HG03060 (cell line): ENCODE measurements at regions not wholly inside any gene's neighbourhood (a gene's known extent, or its start where the extent isn't known, plus 50 kb on each side); places are given as distances from the start of the nearest gene placed in this dataset.
"Not testable (repeated sequence)": the region's sequence is repeated elsewhere in the genome, so short reads cannot be mapped to it uniquely, and the experiment has no call there.

ENCODE experiments used
- ATAC-seq: cut with Tn5 transposase; IDR thresholded peaks from one replicate; pipeline ENCODE4 v1.9.1; 2021; ENCODE audit warnings: low read depth, moderate number of reproducible peaks; ENCODE audit not compliant: unreplicated experiment

- no peak for ATAC-seq
These were observed 398.0 kb downstream of the CPS1 start for GRCh38 chr2:210954386-210954907.

DNA sequence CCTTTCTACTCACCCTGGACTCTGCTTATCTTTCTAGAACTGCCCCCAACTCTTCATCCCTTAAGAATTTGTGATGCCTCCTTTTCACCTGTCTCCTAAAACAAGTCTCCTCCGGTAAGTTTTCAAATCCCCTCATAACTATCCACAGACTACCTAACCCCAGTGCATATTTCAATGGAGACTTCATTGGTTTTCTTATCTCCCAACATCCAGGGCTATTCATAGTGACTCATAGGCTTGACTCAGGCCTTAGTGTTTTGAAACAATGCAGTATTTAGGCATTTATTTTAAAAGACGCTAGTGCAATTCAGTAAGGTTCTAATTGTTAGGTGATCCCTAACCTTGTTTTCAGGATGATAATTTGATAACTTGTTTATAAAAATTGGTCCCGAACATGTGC, 399.2 kb downstream of the CPS1 start:
- ATAC-seq, result no peak

DNA sequence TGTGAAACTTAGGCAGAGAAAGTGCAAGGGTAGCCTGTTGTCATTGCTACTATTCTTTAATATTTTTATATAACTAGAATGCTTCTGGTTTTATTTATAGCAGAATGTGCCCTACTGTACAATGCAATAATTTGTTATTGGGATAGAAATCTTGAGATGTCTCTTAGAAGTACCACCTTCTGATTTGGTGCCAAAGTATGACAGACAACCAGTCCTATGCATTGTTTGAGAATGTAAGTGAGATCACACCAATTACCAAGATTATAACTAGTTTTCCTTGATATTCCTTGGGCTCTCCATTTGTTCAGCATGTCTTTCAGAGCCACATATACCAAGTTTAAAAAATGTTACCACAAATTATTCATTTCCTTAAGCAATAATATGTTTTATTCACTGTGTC, 399.7 kb downstream of the CPS1 start:
- ATAC-seq, result no peak

- no peak for ATAC-seq
These were observed 404.9 kb downstream of the CPS1 start for GRCh38 chr2:210961249-210961648.

DNA sequence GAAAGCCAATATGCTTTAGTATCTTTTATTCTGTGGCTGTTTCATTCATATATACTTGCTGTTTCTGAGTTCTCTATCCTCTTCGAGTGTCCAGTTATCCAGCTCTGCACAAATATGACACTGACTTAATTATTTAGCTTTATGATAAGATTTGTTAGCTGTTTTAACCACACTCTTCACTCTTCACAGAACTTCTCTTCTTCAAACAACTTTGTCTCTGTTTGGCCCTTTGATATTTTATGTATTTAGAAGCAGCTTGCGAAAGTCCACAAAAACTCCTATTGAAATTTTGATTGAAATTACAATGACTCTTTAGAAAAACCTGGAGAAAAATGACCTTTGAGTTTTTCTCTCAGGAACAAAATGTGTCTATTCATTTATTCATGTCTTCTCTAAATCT, 407.0 kb downstream of the CPS1 start:
- no peak for ATAC-seq

DNA sequence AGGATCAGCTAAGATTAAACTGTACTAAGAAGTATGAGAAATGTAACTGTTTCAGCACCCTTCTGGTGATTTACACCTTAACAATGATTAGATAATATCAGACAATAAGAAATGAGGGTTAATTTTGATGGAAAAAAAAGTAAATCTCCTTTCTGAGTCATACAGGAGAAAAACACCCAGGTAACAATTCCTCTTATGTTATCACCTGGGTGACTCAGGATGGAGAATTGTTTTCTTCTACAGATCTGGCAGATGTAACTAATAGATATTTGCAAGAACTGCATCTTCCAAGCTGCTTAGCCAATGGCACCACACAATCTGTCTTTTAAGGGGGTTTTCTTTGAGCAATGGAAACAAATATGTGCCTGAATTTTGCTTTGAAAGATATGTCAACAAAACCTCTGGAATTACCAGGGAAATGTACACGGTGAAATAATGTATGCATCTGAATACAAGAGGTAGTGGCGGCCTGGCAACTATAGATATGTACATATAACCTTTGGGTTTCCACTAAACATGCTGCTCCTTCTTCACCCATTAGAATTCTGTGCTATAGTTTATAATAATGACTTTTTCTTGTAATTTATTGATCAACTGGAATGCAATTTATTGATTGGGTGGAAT, 407.9 kb downstream of the CPS1 start:
- ATAC-seq, result no peak

DNA sequence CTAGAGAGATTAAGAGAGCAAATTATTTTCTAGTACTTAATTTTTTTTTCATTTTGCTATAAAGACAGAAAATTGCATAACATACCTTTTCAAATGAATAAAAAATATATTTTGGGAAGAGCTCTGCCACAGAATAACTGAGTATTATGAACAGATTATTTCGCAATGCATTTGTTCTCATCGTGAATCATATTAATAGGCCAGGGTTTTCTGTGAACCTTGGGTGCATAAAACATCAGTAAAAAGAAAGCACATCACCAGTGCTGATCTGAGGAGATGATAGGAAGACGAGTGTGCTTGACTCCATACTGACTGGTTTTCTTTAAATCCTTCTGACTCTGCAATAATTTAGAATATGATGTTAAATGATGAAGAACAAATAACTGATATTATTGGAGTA, 409.1 kb downstream of the CPS1 start:
- ATAC-seq, result no peak

DNA sequence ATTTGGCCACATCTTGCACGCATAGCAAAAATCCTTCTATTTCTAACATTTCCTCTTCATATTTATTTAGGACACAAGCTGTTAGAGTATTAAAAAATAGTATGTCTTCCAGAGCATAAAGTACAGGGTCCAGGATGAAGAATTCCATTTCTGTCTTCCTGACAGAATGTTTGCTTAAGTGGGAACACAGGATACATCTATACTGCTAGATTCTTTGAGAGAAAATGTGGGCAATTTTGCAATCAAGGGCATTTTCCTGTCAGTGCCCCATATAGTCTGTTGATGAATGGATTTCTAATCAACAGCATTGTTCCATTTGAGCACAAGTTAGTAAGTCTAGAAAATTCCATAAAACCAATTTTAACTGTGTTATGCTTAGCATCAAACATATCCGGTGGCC, 409.9 kb downstream of the CPS1 start:
- no peak for ATAC-seq

GRCh38 chr2:210971431-210971830, 415.0 kb downstream of the CPS1 start:
- no peak for ATAC-seq

DNA sequence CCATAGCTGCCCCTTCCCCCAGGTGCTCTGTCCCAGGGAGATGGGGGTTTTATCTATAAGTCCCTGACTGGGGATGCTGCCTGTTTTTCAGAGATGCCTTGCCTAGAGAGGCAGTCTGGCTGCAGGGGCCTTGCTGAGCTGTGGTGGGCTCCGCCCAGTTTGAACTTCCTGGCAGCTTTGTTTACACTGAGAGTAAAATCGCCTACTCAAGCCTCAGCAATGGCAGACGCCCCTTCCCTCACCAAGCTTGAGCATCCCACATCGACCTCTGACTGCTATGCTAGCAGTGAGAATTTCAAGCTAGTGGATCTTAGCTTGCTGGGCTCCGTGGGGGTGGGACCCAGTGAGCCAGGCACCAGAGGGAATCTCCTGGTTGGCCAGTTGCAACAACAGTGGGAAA, 430.4 kb downstream of the CPS1 start:
- ATAC-seq, result not testable (repeated sequence)

DNA sequence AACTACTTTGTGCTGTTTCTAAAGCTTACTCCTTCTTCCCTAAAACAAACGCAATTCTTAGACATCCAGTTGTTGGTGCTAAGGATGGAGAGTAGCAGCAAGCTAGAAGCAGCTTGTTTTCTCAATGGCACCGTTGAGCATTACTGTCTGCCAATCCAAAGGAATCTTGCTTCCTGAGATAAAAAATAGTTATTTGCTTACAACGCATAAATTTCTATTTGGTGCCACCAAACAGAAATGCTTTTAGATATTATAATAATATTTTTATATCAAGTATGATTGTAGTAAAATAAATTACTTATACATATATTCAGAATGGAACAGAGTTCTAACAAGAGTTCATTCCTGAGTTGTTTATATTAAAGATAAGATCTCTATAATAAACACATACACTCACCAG, 434.7 kb downstream of the CPS1 start:
- ATAC-seq, result no peak

GRCh38 chr2:210994104-210994503, 437.7 kb downstream of the CPS1 start:
- ATAC-seq, result no peak

DNA sequence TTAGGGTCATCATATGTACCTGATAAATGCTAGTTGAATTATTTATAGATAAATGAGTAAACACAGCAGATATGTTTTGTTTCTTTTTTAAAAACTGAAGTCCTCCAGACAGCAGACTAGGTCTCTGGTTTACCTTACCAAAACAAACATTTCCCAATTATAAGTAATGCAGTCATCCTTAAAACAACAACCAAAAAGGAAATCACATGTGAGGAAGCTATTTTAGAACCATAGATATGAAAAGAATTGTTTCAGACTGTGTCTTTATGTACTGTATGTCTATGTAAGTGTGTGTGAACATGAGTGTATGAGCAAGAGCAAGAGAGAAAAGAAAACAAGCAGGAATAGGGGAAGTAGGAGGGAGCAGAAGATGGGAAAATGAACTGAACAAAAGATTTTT, 441.0 kb downstream of the CPS1 start:
- ATAC-seq, result no peak

DNA sequence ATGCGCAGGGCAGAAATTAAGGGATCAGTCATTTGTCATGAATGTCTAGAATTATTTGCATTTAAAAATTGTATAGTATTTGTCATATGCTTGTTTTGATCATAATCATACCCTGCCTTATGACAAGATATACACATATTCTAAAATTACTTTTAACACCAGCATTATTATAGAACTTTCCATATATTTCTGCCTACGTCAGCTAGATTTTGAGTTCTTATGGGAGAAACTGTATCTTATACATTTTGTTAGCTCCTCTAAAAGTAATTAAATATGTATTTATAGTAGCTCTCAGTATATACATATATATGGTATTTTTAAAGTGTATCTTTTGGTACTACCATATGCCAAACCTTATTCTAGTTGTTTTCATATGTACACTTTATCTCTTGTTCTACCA, 441.9 kb downstream of the CPS1 start:
- ATAC-seq, result no peak

- no peak for ATAC-seq
These were observed 458.0 kb downstream of the CPS1 start for GRCh38 chr2:211014376-211014775.

- ATAC-seq, result no peak
These were observed 458.5 kb downstream of the CPS1 start for GRCh38 chr2:211014906-211015305.

DNA sequence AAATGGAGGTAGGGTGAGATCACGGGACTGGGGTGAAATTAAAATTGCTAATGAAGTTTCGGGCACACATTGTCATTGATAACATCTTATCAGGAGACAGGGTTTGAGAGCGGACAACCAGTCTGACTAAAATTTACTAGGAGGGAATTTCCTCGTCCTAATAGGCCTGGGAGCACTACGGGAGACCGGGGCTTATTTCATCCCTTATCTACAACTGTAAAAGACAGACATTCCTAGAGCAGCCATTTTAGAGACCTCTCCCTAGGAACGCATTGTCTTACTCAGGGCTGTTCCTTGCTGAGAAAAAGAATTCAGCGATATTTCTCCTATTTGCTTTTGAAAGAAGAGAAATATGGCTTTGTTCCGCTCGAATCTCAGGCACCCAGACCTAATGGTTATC, 468.7 kb downstream of the CPS1 start:
- ATAC-seq, result not testable (repeated sequence)

DNA sequence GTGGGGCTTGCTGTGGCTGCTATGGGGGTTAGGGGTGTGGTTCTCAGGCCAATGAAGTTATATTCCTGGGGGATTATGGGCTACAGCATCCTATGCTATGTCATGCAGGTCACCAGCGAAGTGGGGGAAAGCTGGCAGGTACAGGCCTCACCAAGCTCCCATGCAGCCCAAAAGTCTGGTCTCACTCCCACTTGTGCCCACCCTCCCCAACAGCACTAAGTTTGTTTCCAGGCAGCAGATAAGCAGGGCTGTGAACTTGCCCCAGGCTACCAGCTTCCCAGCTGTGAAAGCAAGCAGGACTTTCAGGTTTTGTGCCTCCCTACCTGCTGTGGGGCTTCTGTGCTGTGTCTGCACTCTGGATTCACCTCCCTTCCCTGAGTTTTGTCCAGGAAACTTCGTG, 469.7 kb downstream of the CPS1 start:
- no peak for ATAC-seq

DNA sequence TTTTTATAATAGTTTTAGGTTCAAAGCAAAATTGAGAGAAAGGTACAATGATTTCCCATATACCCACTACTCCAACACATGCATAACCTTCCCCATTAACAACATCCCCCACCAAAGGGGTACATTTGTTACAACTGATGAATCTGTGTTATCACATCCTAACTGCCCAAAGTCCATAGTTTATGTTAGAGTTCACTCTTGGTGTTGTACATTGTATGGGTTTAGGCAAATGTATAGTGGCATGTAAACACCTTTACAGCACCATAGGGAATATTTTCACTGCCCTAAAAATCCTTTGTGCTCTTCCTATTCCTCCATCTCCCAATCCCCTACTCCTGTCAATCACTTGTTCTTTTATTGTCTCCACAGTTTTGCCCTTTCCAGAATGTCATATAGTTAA, 471.6 kb downstream of the CPS1 start:
- no peak for ATAC-seq

DNA sequence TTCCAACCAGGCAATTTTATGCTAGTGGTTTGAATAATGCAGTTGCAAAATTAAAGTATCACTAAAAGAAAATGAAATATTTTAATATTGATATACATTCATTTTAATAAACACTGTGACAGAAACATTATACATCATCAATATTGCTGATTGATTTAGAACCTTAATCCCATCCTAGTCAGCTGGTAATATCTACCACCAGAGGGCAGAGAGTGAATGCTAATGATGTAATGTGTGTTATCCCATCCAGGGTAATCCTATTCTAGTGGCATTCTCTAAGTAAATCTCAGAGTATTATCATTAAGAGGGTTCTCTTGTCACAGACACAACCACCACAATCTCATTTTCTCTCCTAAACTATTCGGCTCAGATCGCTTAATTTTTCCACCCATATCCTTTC, 477.4 kb downstream of the CPS1 start:
- ATAC-seq, result no peak

- no peak for ATAC-seq
These were observed 479.3 kb downstream of the CPS1 start for GRCh38 chr2:211035548-211036185.

DNA sequence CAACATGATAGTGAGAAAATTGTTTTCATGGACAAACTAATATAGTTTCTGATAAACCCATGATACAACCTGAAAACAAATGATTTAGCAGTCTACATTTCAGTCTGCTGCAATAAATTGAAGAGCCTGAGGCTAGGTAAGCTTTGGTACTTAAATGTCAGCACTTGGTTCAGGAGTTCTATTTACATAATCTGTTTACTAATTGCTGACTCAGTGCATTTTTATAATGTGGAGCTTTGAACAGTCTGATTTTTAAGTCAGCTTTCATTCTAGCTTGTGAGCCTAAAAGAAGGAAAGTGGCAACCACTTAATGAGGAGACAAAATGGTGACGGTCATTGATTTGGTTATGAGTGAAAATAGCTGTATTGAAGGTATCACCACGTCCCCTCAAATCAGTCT, 488.6 kb downstream of the CPS1 start:
- ATAC-seq, result no peak
